Osteoblast (primary cell): ENCODE measurements at regions not wholly inside any gene's neighbourhood (a gene's known extent, or its start where the extent isn't known, plus 50 kb on each side); places are given as distances from the start of the nearest gene placed in this dataset.

ENCODE experiments used
- DNase-seq: peaks from one replicate; pipeline ENCODE4 v3.0.0; 2011; ENCODE audit warnings: low spot score, mixed read lengths; ENCODE audit not compliant: insufficient read length; ENCODE audit errors: missing footprints
- H2AFZ ChIP-seq: 2 replicates; pipeline ENCODE4 v1.6.0; 2011; ENCODE audit warnings: mild to moderate bottlenecking, low read length
- H3K27ac ChIP-seq: 2 replicates; pipeline ENCODE4 v1.5.1; 2011; ENCODE audit warnings: mild to moderate bottlenecking, low read depth, low read length, moderate library complexity
- H3K27me3 ChIP-seq: 2 replicates; pipeline ENCODE4 v1.6.0; 2012; ENCODE audit warnings: mild to moderate bottlenecking, control low read depth, inconsistent platforms, low read length, moderate library complexity; ENCODE audit not compliant: insufficient read depth
- H3K36me3 ChIP-seq: 2 replicates; pipeline ENCODE4 v1.5.1; 2011; ENCODE audit warnings: mild to moderate bottlenecking, low read length, control low read depth, moderate library complexity; ENCODE audit not compliant: insufficient read depth
- H3K4me1 ChIP-seq: 2 replicates; pipeline ENCODE4 v1.5.1; 2011; ENCODE audit warnings: mild to moderate bottlenecking, low read length, control low read depth, moderate library complexity; ENCODE audit not compliant: insufficient read depth
- H3K4me2 ChIP-seq: 2 replicates; pipeline ENCODE4 v1.6.0; 2011; ENCODE audit warnings: mild to moderate bottlenecking, low read length; ENCODE audit not compliant: insufficient read depth
- H3K4me3 ChIP-seq: fragments of 200-600 bp; sonication (generic); 3 replicates; pipeline ENCODE4 v1.5.1; 2012; ENCODE audit warnings: mild to moderate bottlenecking, low read length, inconsistent platforms; ENCODE audit not compliant: insufficient read depth
- H3K79me2 ChIP-seq: 2 replicates; pipeline ENCODE4 v1.6.0; 2012; ENCODE audit warnings: mild to moderate bottlenecking, low read length, control low read depth, inconsistent platforms; ENCODE audit not compliant: insufficient read depth
- H3K9me3 ChIP-seq: 2 replicates; pipeline ENCODE4 v1.5.1; 2011; ENCODE audit warnings: low read depth, low read length, control low read depth
- H4K20me1 ChIP-seq: 2 replicates; pipeline ENCODE4 v1.6.0; 2012; ENCODE audit warnings: mild to moderate bottlenecking, low read length, control low read depth; ENCODE audit not compliant: insufficient read depth
- TF ChIP-seq, protein P1 (sequence below): IDR thresholded peaks from 2 replicates; pipeline ENCODE4 v1.5.1; 2011; ENCODE audit warnings: mild to moderate bottlenecking, low read depth, low read length, moderate library complexity; ENCODE audit errors: extremely low read depth

DNA sequence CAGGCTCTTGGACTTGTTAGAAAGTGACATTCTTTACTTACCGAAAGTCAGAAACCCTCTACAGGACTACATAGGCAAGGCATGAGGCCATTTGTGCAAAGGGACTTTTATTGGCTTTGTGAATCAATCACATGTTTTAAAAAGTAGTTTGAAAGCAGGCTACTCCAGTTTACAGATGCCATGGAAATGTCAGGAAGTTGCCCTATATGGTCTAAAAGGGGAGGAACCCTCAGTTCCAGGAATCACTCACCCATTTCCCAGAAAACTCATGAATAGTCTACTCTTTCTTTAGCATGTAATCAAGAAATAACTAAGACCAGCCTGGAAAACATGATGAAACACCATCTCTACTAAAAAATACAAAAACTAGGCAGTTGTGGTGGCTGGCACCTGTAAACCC, 51.0 kb upstream of the MKRN3 start:
- H3K27ac ChIP-seq: no peak overlapping the region
- no peak overlapping the region for H3K4me2 ChIP-seq
- no peak overlapping the region for H3K4me3 ChIP-seq
- peaks cover 4% of the 10 kb centered on the region for H3K9me3 ChIP-seq
- no peaks in the 10 kb centered on the region for H3K27me3 ChIP-seq
- no peaks in the 10 kb centered on the region for H3K4me1 ChIP-seq
- no peaks in the 10 kb centered on the region for H4K20me1 ChIP-seq
- no peak for DNase-seq
- TF ChIP-seq, protein P1, sequence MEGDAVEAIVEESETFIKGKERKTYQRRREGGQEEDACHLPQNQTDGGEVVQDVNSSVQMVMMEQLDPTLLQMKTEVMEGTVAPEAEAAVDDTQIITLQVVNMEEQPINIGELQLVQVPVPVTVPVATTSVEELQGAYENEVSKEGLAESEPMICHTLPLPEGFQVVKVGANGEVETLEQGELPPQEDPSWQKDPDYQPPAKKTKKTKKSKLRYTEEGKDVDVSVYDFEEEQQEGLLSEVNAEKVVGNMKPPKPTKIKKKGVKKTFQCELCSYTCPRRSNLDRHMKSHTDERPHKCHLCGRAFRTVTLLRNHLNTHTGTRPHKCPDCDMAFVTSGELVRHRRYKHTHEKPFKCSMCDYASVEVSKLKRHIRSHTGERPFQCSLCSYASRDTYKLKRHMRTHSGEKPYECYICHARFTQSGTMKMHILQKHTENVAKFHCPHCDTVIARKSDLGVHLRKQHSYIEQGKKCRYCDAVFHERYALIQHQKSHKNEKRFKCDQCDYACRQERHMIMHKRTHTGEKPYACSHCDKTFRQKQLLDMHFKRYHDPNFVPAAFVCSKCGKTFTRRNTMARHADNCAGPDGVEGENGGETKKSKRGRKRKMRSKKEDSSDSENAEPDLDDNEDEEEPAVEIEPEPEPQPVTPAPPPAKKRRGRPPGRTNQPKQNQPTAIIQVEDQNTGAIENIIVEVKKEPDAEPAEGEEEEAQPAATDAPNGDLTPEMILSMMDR: no peak
- H2AFZ ChIP-seq: no peak overlapping the region
- no peaks in the 10 kb centered on the region for H3K36me3 ChIP-seq
- H3K79me2 ChIP-seq: no peaks in the 10 kb centered on the region

DNA sequence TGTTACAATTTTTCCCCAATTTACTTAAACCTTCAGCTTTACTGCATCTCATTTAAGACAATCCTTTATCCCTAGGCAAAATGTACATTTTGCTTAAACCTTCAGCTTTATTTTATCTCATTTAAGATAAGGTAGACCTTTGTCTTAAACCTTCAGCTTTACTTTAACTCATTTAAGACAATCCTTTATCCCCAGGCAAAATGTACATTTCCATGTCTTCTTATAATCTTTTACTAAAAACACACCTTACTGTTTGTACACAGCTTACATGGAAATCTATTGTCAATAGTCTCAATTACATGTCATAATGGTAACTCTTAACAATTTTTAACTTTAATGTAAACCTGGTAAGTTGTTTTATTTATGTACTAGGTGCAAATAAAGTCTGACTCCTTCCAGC, 58.7 kb upstream of the MKRN3 start:
- TF ChIP-seq, protein P1: no peak
- Histone ChIP-seq H3K9me3 (no peaks in the 10 kb centered on the region), H3K27ac (no peak overlapping the region), H3K27me3 (no peaks in the 10 kb centered on the region), H3K4me3 (no peak overlapping the region), H4K20me1 (no peaks in the 10 kb centered on the region), H2AFZ (no peak overlapping the region), H3K79me2 (no peaks in the 10 kb centered on the region), H3K36me3 (no peaks in the 10 kb centered on the region), H3K4me1 (no peaks in the 10 kb centered on the region), H3K4me2 (no peak overlapping the region)
- DNase-seq: no peak

DNA sequence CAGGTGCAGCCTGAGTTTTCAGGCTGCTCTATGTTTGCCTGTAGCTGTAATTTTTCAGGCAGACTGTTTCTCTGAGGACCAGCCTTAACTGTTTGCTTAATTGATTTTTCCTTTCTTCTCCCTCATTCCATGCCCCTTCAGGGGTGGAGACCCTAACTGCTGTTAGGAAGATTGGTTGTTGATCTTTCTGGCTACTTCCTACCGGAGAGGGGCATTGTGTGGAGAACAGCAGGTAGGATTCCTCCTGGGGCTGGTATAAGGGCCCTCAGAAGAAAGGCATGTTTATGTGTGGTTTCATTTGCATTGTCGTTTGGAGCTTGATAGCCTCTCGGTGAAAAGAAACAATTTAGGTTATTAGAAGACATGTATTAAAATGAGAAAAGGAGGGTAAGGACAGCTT, 56.9 kb upstream of the GOLGA6L2 start:
- no peak overlapping the region for H3K27ac ChIP-seq
- H3K4me3 ChIP-seq: no peak overlapping the region
- no peaks in the 10 kb centered on the region for H3K79me2 ChIP-seq
- TF ChIP-seq, protein P1: no peak
- H3K4me1 ChIP-seq: no peaks in the 10 kb centered on the region
- no peak for DNase-seq
- H3K36me3 ChIP-seq: no peaks in the 10 kb centered on the region
- H3K4me2 ChIP-seq: no peak overlapping the region
- H3K27me3 ChIP-seq: no peaks in the 10 kb centered on the region
- no peaks in the 10 kb centered on the region for H3K9me3 ChIP-seq
- H4K20me1 ChIP-seq: no peaks in the 10 kb centered on the region
- H2AFZ ChIP-seq: no peak overlapping the region

DNA sequence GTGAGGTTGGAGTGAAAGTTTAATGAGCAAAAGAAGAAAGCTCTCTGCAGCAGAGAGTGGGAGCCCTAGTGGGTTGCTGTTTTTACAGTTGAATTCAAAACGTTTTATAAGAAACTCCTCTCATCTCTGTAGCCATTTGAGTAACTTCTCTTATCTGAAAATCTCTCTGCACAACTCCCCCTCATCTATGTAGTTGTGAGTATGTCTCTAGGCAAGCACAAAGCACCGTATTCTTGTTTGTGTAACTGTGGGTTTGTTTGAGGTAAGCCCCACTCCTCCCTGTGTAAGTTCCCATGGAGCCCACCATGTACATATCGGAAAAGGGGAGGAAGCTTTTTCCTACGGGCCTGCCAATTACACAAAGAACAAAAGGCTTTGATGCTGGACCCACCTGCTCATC, 56.5 kb upstream of the GOLGA6L2 start:
- no peak for DNase-seq
- TF ChIP-seq, protein P1: no peak
- Histone ChIP-seq H3K27me3 (no peaks in the 10 kb centered on the region), H3K36me3 (no peaks in the 10 kb centered on the region), H3K9me3 (no peaks in the 10 kb centered on the region), H2AFZ (no peak overlapping the region), H3K4me2 (no peak overlapping the region), H3K4me3 (no peak overlapping the region), H4K20me1 (no peaks in the 10 kb centered on the region), H3K4me1 (no peaks in the 10 kb centered on the region), H3K27ac (no peak overlapping the region), H3K79me2 (no peaks in the 10 kb centered on the region)
